PC-3 (cell line): ENCODE measurements at regions not wholly inside any gene's neighbourhood (a gene's known extent, or its start where the extent isn't known, plus 50 kb on each side); places are given as distances from the start of the nearest gene placed in this dataset.

Source experiments
- ATAC-seq: fragments of 200-7000 bp; cut with Tn5 transposase; 2 replicates; pipeline ENCODE4 v1.9.1; 2020; ENCODE audit warnings: mild to moderate bottlenecking, moderate library complexity
- BruUV-seq: library from RNA; stranded (reverse); fragments of 400-500 nt; replicated peaks from 2 replicates; lab custom pipeline; 2021; lab: Mats Ljungman, UMichigan
- CTCF ChIA-PET: fragments of 300-600 bp; sonication (Branson Sonifier 250); formaldehyde crosslinking; loops from one replicate; lab custom pipeline; 2022; ENCODE audit warnings: antibody characterized with exemption; lab: Charles Lee
- POLR2A ChIA-PET: fragments of 300-600 bp; sonication (Branson Sonifier 250); formaldehyde crosslinking; loops from one replicate; lab custom pipeline; 2022; ENCODE audit warnings: antibody characterized with exemption; ENCODE audit not compliant: unreplicated experiment; lab: Charles Lee
- DNase-seq: peaks from one replicate; pipeline ENCODE4 v3.0.0-alpha.2; 2015
- H2AFZ ChIP-seq: fragments of 300-600 bp; sonication (generic); 2 replicates; pipeline ENCODE4 v1.6.0; 2016; ENCODE audit warnings: antibody characterized with exemption, low read length
- H3F3A ChIP-seq: fragments of 300-600 bp; sonication (generic); one replicate; pipeline ENCODE4 v1.6.0; 2017; ENCODE audit warnings: antibody characterized with exemption, low read length, control low read depth, mild to moderate bottlenecking; ENCODE audit not compliant: unreplicated experiment
- H3K27ac ChIP-seq: fragments of 300-600 bp; sonication (generic); 2 replicates; pipeline ENCODE4 v1.5.1; 2016; ENCODE audit warnings: mild to moderate bottlenecking, low read length
- H3K27me3 ChIP-seq: fragments of 300-600 bp; sonication (generic); 2 replicates; pipeline ENCODE4 v1.6.1; 2016; ENCODE audit warnings: low read length, mixed read lengths
- H3K36me3 ChIP-seq: fragments of 300-600 bp; sonication (generic); 2 replicates; pipeline ENCODE4 v1.6.1; 2016; ENCODE audit warnings: low read depth, mixed run types, low read length, mixed read lengths
- H3K4me1 ChIP-seq: fragments of 300-600 bp; sonication (generic); 2 replicates; pipeline ENCODE4 v1.5.1; 2016; ENCODE audit warnings: low read length; ENCODE audit not compliant: insufficient read depth
- H3K4me2 ChIP-seq: fragments of 300-600 bp; sonication (generic); 2 replicates; pipeline ENCODE4 v1.6.0; 2016; ENCODE audit warnings: low read length
- H3K4me3 ChIP-seq: fragments of 300-600 bp; sonication (generic); 2 replicates; pipeline ENCODE4 v1.5.1; 2016; ENCODE audit warnings: mild to moderate bottlenecking, low read length, mixed read lengths
- H3K79me2 ChIP-seq: fragments of 300-600 bp; sonication (generic); 2 replicates; pipeline ENCODE4 v1.6.1; 2017; ENCODE audit warnings: low read length, mixed read lengths
- H3K9ac ChIP-seq: fragments of 300-600 bp; sonication (generic); 2 replicates; pipeline ENCODE4 v1.6.0; 2016; ENCODE audit warnings: mild to moderate bottlenecking, low read length
- H3K9me2 ChIP-seq: fragments of 300-600 bp; sonication (generic); replicated peaks from 2 replicates; pipeline ENCODE4 v1.6.1; 2016; ENCODE audit warnings: mixed run types, low read length, mixed read lengths
- H3K9me3 ChIP-seq: fragments of 300-600 bp; sonication (generic); 2 replicates; pipeline ENCODE4 v1.6.1; 2016; ENCODE audit warnings: low read length, mixed read lengths
- H4K20me1 ChIP-seq: fragments of 300-600 bp; sonication (generic); 2 replicates; pipeline ENCODE4 v1.6.1; 2016; ENCODE audit warnings: low read length, mixed read lengths
- CTCF ChIP-seq: fragments of 300-600 bp; sonication (generic); conservative IDR thresholded peaks from 2 replicates; pipeline ENCODE4 v1.5.1; 2017; ENCODE audit warnings: antibody characterized with exemption, low read depth, mild to moderate bottlenecking, low read length
- EZH2 ChIP-seq: fragments of 300-600 bp; sonication (generic); IDR thresholded peaks from one replicate; pipeline ENCODE4 v1.6.1; 2017; ENCODE audit warnings: antibody characterized with exemption, mild to moderate bottlenecking, low read length; ENCODE audit not compliant: unreplicated experiment
- EZH2phosphoT487 ChIP-seq: fragments of 300-600 bp; sonication (generic); IDR thresholded peaks from 2 replicates; pipeline ENCODE4 v1.6.1; 2018; ENCODE audit warnings: mild to moderate bottlenecking, antibody characterized with exemption, low read length, borderline replicate concordance
- intact Hi-C: fragments of 100-400 bp; cut with micrococcal nuclease; formaldehyde crosslinking; loops from 2 replicates; pipeline ENCODE4 v1.9.0; 2023

- Histone ChIP-seq H3K9ac (no peak overlapping the region), H4K20me1 (no peaks in the 10 kb centered on the region), H3K36me3 (no peaks in the 10 kb centered on the region), H3K9me3 (no peaks in the 10 kb centered on the region), H3K27me3 (peaks cover 19% of the 10 kb centered on the region; the same call in 1 of the 2 replicates), H3K79me2 (no peaks in the 10 kb centered on the region), H3K27ac (no peak overlapping the region), H3F3A (no peaks in the 10 kb centered on the region), H3K4me3 (no peak overlapping the region), H2AFZ (no peak overlapping the region), H3K4me2 (no peak overlapping the region), H3K9me2 (no peaks in the 10 kb centered on the region), H3K4me1 (no peaks in the 10 kb centered on the region)
- intact Hi-C loops: no loop called here
- CTCF ChIA-PET: no interaction called here
- POLR2A ChIA-PET: no interaction called here
- DNase-seq (no peak), ATAC-seq (no peak)
- no peak for TF ChIP-seq EZH2
- TF ChIP-seq EZH2phosphoT487: no peak
- no peak for TF ChIP-seq CTCF
- BruUV-seq: no TSS peak
These were observed 129.1 kb downstream of the NDUFA10 start for GRCh38 chr2:239896075-239896474.

- ChIA-PET POLR2A (no interaction called here), CTCF (no interaction called here)
- H3F3A ChIP-seq: no peaks in the 10 kb centered on the region
- H3K36me3 ChIP-seq: no peaks in the 10 kb centered on the region
- H3K9me3 ChIP-seq: no peaks in the 10 kb centered on the region
- no peaks in the 10 kb centered on the region for H3K4me1 ChIP-seq
- no peaks in the 10 kb centered on the region for H4K20me1 ChIP-seq
- ATAC-seq: no peak
- H2AFZ ChIP-seq: no peak overlapping the region
- no peak overlapping the region for H3K4me3 ChIP-seq
- DNase-seq: no peak
- intact Hi-C loops: no loop called here
- no peak overlapping the region for H3K27ac ChIP-seq
- BruUV-seq: no TSS peak
- H3K4me2 ChIP-seq: no peak overlapping the region
- TF ChIP-seq EZH2 (no peak), CTCF (no peak), EZH2phosphoT487 (no peak)
- H3K79me2 ChIP-seq: no peaks in the 10 kb centered on the region
- H3K9ac ChIP-seq: no peak overlapping the region
- peaks cover 19% of the 10 kb centered on the region; the same call in 1 of the 2 replicates for H3K27me3 ChIP-seq
- no peaks in the 10 kb centered on the region for H3K9me2 ChIP-seq
These were observed 129.5 kb downstream of the NDUFA10 start for GRCh38 chr2:239895669-239896068.

GRCh38 chr2:239895116-239895515 is 130.0 kb downstream of the NDUFA10 start:
- Histone ChIP-seq H3K4me3 (no peak overlapping the region), H3K9me2 (no peaks in the 10 kb centered on the region), H3K9me3 (no peaks in the 10 kb centered on the region), H3K4me2 (no peak overlapping the region), H3K79me2 (no peaks in the 10 kb centered on the region), H3K36me3 (no peaks in the 10 kb centered on the region), H3F3A (no peaks in the 10 kb centered on the region), H3K4me1 (no peaks in the 10 kb centered on the region), H3K27ac (no peak overlapping the region), H2AFZ (no peak overlapping the region), H4K20me1 (no peaks in the 10 kb centered on the region), H3K9ac (no peak overlapping the region), H3K27me3 (peaks cover 19% of the 10 kb centered on the region; the same call in 1 of the 2 replicates)
- ChIA-PET CTCF (no interaction called here), POLR2A (no interaction called here)
- no peak for DNase-seq
- no peak for TF ChIP-seq EZH2
- ATAC-seq: no peak
- BruUV-seq: no TSS peak
- intact Hi-C loops: no loop called here
